ENCODE measurements at regions not wholly inside any gene's neighbourhood (a gene's known extent, or its start where the extent isn't known, plus 50 kb on each side); places are given as distances from the start of the nearest gene placed in this dataset.

DNA sequence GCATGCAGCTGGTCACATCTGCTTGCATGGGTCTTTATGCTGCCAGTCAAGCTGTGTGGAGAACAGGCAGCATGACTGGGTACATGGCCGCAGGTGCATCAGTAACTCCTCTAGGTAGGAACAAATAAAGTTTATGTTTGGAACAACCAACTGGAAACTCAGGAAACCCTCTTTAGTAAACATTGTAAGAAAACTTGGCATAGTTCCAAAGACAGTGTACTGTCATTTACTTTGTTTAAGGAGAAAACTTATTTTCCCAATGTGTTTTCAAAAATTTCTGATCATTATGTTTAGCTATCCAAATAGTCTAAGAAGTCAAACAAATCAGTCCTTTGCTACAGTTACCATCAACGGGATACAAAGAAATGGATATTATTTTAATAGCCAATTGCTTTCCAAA lies 386.0 kb downstream of the CHSY3 start:
- TF ChIP-seq SIN3A (IDR thresholded peaks at IDR 0.05; ENCODE audit: borderline replicate concordance, low read depth, low read length) (no peak), TAF1 (IDR thresholded peaks at IDR 0.05; ENCODE audit: borderline replicate concordance, low read depth, low read length) (no peak), EP300 (IDR thresholded peaks at IDR 0.05; ENCODE audit: borderline replicate concordance in 1 of 2, low read depth in 1 of 2, low read length in 1 of 2) (no peak), CHD2 (IDR thresholded peaks at IDR 0.05; ENCODE audit: low read length, partially characterized antibody) (no peak)
- TF ChIP-seq, protein P1, sequence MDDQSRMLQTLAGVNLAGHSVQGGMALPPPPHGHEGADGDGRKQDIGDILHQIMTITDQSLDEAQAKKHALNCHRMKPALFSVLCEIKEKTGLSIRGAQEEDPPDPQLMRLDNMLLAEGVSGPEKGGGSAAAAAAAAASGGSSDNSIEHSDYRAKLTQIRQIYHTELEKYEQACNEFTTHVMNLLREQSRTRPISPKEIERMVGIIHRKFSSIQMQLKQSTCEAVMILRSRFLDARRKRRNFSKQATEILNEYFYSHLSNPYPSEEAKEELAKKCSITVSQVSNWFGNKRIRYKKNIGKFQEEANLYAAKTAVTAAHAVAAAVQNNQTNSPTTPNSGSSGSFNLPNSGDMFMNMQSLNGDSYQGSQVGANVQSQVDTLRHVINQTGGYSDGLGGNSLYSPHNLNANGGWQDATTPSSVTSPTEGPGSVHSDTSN (IDR thresholded peaks at IDR 0.05): no peak
